DOHH2 (cell line): ENCODE measurements at regions not wholly inside any gene's neighbourhood (a gene's known extent, or its start where the extent isn't known, plus 50 kb on each side); places are given as distances from the start of the nearest gene placed in this dataset.

Experiments used
- CTCF ChIP-seq: fragments of 200-600 bp; sonication (generic); IDR thresholded peaks from one replicate; pipeline ENCODE4 v1.5.1; 2014; ENCODE audit warnings: antibody characterized with exemption, mild to moderate bottlenecking, low read depth, low read length; ENCODE audit not compliant: poor library complexity, severe bottlenecking
- EZH2phosphoT487 ChIP-seq: fragments of 200-600 bp; sonication (generic); IDR thresholded peaks from 2 replicates; pipeline ENCODE4 v1.6.1; 2017; ENCODE audit warnings: borderline replicate concordance, mild to moderate bottlenecking, antibody characterized with exemption, low read length, moderate library complexity, mixed read lengths

GRCh38 chr2:40037303-40037702 is 258.2 kb upstream of the THUMPD2 start:
- TF ChIP-seq CTCF (no peak), EZH2phosphoT487 (no peak)
